H4 (cell line): ENCODE measurements at regions not wholly inside any gene's neighbourhood (a gene's known extent, or its start where the extent isn't known, plus 50 kb on each side); places are given as distances from the start of the nearest gene placed in this dataset.
A peak's percentile ranks its signal among the peaks of the same experiment; 100 is the strongest.
"Not testable (repeated sequence)": the region's sequence is repeated elsewhere in the genome, so short reads cannot be mapped to it uniquely, and the experiment has no call there.

Source experiments
- DNase-seq: peaks from one replicate; pipeline ENCODE4 v3.0.0-alpha.2; 2015; ENCODE audit warnings: low spot score

DNA sequence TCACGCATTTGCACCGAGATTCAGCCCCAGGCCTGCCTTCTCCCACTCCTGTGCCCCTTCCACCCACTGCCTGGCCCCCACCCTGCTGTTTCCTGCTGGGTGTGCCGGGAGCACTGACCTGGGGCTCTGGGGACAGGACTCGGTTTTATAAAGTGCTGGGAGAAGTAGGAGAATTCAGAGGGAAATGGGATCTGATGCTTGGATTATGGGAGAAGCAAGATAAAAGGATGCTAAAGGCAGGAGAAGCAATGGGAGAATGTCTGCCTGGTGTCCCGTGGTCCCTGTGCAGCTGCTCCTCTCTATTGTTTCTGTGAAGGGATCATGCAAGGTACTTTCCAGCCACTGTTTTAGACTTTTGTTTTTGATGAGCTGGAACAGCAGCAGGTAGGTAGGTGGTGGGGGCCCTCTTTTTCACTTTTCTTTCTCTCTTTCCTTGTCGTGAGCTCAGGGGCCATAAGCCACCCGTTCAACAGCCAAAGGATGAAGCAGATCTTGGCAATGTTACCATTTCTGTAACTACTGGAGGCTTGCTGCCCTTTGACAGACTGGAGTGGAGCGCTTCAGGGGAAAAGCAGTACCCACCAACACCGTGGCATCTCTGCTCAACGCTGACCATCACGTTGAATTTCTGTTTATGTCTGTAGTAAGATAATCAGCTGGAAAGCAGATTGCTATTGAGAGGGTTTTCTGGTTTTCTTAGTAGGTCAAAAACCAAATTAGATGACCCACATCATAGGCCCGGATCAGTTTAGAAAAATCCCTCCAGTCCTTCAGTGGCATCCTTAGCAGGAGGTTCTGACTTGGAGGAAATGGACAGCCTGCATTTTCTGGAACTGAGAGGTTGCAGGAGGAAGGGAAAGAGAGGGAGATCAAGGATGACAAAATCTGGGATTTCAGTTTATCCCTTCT lies 63.8 kb upstream of the ENPP6 start:
- no peak for DNase-seq

DNA sequence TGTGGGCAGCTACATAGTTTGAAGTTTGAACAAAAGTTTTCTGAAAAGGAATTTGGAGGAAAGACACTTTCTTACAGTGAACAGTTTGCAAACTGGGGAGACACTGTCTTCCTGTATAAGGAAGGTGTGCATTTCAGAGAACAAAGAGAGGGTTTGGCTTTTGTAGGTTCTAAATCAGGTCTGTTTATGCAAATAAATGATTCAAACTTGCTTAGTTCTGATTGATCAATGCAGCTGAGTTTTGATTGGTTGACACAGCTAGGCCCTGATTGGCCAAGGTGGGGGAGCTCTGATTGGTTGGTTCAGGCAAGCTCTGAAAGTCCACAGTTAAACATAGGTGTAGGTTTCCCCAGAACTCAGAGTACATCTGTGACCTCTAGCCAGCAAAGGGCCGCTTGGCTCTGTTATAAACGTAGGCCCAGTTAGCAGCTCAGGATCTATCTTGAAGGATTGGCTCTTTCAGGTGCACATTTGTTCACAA lies 63.0 kb upstream of the ENPP6 start:
- DNase-seq = no peak

DNA sequence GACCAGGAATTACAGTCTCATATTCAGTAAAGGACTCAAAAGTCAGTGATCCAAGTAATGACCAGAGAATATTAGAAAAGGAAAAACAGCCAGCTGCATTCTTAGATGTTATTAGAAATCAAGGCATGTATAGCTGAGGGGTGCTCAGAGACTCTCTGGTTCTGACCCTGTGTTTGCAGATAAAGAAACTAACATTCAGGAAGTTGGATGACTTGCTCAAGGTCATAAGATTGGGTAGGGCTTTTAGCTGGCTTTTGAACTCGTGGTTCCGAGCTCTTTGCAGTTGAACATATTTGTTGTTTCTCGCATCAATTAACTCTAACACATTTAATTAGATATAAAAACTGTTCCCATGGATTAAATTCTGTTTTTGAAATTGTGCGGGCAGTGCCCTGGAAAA lies 62.5 kb upstream of the ENPP6 start:
- no peak for DNase-seq

DNA sequence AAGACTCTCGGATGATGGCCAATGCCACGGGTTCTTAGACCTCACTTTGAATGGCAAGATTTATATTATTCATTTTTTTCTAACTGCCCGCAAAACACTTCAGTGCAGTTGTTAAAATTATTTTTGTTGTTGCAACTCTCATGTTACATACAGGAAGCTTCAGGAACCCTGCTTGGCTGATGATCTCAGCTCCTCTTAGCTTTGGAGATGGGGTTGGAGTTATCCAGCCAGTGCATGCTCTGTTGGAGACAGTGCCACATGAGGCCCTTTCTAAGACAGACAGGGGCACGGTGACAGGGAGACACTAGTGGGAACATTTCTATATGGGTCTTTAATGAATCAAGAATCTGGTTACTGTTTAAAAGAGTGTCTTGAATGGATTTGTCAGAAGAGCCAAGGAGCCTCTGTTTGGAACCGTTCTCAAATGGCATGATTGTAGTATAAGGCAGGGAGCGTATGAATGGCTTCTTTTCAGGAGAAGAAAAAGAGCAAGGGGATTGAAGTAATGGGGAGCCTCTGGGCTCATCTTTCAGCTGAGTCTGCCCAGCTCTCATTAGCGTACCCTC lies 61.9 kb upstream of the ENPP6 start:
- DNase-seq = no peak

DNA sequence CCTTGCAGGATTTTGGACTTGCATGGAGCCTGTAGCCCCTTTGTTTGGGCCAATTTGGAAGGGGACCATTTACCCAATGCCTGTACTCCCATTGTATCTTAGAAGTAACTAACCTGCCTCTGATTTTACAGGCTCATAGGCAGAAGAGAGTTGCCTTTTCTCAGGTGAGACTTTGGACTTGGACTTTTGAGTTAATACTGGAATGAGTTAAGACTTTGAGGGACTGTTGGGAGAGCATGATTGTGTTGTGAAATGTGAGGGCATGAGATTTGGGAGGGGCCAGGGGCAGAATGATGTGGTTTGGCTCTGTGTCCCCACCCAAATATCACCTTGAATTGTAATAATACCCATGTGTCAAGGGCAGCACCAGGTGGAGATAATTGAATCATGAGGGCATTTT lies 60.1 kb upstream of the ENPP6 start:
- not testable (repeated sequence) for DNase-seq

DNA sequence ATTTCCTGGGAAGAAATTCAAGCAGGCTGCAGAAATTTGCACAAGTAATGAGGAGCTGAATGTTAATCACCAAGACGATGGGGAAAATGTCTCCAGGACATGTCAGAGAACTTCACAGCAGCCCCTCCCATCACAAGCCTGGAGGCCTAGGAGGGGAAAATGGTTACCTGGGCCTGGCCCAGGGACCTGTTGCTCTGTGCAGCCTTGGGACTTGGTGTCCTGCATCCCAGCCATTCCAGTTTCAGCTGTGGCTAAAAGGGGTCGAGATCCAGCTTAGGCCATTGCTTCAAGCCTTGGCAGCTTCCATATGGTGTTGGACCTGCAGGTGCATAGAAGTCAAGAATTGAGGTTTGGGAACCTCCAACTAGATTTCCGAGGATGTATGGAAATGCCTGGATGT lies 59.3 kb upstream of the ENPP6 start:
- DNase-seq = not testable (repeated sequence)

DNA sequence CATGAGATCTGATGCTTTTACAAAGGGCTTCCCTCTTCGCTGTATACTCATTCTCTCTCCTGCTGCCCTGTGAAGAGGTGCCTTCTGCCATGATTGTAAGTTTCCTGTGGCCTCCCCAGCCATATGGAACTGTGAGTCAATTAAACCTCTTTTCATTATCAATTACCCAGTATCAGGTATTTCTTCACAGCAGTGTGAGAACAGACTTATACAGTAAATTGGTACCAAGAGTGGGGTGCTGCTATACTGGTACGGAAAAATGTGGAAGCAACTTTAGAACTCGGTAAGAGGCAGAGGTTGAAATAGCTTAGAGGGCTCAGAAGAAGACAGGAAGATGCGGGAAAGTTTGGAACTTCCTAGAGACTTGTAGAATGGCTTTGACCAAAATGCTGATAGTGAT lies 58.7 kb upstream of the ENPP6 start:
- DNase-seq = not testable (repeated sequence)

DNA sequence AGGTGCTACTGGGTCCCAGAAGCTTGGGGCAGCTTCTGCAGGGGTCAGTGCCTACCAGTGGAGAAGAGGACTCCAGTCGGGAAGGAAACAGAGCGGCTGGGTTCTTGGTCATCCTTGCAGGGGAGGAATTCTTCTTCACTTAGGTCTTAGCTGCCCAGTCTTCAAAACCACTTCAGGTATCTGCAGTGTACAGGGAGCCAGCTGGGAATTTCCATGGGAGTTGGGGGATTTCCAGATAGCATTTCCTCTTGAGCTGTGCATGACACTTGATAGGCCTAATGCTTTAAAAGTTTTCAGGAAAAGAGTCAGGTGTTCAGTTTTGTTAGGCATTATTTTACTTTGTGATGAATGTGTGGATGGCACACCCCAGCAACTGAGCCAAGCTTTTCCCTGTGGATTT lies 58.1 kb upstream of the ENPP6 start:
- DNase-seq = no peak

DNA sequence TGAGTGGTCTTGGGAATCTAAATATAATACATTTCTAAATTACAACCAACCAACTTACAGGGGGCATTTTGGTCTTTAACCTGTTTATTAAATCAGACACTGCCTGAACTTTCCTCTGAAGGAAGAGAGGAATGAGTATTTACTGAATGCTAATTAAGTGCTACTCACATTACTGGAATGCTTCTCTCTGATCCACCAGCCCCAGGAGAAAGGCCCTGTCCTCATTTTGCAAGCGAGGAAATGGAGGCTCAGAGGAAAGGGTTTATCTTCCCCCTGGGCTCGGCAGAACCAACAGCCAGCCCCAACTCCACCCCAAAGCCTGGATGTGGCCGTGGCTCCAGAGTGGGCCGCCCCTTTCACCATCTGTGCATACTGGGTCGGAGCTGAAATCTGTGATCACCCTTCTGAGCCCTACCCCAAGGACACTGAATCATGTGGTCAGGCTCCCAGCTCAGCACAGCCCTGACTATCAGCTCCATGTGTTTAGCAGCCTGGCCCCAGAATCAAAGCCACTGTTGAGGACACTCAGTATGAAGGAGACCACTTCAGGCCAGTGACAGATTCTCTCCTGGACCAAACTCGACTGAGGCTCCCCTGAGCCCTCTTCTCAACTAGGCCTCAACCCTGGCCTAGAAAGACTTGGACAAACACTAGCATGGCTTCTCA lies 56.7 kb upstream of the ENPP6 start:
- DNase-seq = no peak

DNA sequence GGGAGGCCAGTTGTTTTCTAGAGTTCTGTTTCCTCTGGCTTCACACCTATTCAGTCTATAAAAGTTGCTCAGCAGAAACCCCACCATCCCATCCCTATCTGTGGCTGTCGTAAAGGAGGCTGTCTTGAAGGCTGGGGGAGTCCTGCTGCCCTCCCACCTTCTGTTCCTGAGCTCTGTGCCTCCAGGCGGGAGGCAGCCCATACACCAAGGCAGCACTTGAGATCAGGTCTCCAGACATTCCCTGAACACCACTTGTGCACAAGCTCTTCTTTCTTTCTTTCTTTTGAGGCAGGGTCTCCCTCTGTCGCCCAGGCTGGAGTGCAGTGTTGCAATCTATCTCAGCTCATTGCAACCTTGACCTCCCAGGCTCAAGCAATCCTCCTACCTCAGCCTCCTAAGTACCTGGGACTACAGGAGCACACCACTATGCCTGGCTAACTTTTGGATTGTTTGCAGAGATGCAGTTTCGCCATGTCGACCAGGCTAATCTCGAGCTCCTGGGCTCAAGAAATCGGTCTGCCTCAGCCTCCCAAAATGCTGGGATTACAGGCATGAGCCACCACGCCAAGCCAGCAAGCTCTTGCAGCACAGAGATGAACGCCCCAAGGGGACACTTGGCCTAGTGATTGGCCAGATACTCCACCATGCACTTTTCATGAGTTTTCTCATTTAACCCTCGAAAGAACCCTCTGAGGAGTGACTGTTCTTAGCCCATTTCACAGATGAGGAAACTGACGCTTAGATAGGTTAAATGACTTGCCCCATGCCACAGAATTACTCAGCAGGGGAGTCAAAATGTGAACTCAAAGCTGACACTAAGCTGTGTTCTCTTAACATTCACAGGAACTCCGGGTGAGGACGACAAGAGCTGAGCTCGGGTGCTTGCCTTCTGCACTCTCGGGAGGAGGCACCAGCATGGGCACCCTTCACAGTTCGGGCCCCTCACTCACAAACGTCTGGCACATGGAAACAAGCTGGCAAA lies 55.8 kb upstream of the ENPP6 start:
- DNase-seq = no peak

DNA sequence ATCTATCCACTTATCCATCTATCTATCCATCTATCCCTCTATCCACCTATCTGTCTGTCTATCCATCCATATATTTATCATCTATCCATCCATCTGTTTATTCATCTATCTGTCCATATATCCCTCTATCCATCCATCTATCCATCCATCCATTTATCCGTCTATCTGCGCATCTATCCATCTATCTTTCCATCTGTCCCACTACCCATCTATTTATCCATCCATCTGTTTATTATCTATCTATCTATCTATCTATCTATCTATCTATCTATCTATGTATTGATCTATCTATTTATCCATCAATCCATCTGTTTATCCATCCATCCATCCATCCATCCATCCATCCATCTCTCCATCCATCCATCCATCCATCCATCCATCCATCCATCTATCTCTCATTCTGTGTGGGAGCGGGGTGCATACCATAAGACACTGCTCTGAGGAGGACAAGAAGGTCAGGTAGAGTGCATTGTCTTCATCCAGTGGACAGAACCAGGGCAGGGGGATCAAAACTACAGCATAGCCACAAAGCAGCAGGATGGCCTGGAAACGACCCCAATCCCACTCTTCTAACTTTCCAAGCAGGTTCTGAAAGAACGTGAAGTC lies 53.2 kb upstream of the ENPP6 start:
- no peak for DNase-seq

DNA sequence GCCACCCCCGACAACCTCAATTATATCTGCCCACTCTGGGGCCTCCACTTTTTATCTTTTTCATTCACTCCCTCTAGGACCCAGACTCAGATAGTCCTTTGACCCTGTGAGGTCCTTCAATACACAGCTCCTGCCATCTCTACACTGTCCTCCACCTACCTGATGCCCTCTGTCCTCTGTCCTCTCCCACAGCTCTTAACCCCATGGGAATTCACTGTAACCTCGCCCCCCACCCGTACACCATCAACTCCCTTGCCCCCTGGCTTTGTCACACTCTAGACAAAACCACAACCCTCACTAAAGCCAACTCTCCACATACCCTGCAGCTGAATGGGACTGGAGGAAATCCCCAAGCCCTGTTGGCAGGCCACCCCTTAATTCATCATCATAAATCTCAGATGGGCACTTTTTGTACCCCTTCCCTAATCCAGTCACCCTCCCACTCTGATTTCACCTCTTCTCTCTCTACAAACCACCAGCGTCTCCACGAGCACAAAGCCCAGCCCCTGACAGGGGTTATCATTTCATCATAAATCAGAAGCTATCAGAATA lies 52.3 kb upstream of the ENPP6 start:
- DNase-seq = no peak

DNA sequence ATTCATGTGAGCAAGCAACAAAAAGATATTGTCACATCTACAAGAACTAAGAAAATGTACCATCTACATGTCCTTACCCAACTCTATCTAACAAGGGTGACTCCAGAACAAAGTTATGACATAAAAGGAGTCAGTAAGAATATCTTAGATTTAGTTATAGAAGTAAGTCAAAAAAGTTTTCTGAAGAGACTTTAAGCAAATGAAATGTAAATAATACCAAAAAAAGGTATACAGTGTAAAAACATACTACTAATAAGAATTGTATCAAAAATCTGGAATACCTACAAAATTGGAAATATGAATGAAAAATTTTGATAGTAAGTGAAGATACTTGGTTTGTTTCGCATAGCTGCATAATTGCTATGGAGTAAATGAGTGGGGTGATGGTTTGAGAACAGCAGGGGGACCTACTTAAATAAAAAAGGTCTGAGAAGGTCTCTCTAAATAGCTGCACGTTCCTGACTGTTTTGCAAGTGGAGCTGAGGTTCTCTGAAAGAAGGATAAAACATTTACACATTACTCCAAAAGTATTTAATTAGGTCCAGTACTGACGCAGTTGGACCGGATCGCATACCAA lies 51.0 kb upstream of the ENPP6 start:
- peak; percentile 38 for DNase-seq

DNA sequence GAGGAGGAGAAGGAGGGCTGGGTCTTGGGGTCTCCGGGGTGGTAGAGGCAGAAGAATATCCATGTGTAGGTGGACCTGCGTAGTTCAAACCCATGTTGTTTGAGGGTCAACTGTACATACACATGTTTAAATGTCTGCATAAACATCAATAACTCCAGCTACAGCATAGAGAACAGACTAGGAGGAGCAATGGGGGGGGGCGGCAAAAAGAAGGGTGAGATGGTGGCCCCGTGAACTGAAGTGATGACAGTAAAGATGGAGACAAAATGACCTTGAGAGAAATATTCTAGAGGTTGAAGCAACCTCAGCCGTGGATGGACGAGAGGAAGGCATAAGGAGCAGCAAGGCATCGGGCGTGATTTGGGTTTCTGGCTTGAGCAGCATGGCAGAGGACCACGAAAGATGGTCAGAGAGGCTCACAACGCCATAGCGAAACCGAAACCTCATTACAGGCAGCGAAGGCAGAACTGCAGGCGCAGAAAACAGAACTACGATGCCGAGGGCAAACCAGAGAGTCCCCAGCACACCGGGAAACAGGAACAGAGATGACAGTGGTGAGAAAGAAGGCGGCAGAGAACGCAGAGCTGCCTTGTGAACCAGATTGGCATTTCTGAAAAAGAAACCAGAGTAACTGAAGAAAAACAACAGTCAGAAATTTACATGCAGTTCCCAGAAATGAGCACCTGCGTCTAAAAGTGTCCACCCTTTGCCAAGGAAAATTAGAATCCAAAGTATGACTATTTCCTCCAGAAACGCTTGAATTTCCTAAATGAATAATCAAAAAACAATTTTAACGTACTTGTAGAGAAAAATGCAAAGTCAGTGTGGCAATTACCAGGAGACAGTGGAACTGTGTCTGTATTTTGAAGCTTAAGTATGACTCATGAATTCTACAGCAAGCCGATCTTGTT lies 50.3 kb upstream of the ENPP6 start:
- peak; percentile 78 for DNase-seq
